Duodenal mucosa (tissue), 2 donors: ENCODE measurements at regions not wholly inside any gene's neighbourhood (a gene's known extent, or its start where the extent isn't known, plus 50 kb on each side); places are given as distances from the start of the nearest gene placed in this dataset.

Experiments used
- H3K27ac ChIP-seq: one replicate; pipeline ENCODE4 v1.7.0; 2013; ENCODE audit warnings: low read depth, low read length
- H3K27me3 ChIP-seq, 2 donors: one replicate each; pipeline ENCODE4 v1.7.0; 2013; ENCODE audit warnings: low read length in 2 of 2, control low read depth in 1 of 2; ENCODE audit not compliant: insufficient read depth in 2 of 2, control insufficient read depth in 1 of 2
- H3K36me3 ChIP-seq, 2 donors: one replicate each; pipeline ENCODE4 v1.7.0; 2013; ENCODE audit warnings: low read length in 2 of 2, control low read depth in 1 of 2; ENCODE audit not compliant: insufficient read depth in 2 of 2, control insufficient read depth in 1 of 2
- H3K4me1 ChIP-seq, 2 donors: one replicate each; pipeline ENCODE4 v1.7.0; 2013; ENCODE audit warnings: low read length in 2 of 2, control low read depth in 1 of 2; ENCODE audit not compliant: insufficient read depth in 2 of 2, control insufficient read depth in 1 of 2
- H3K4me3 ChIP-seq, 2 donors: one replicate each; pipeline ENCODE4 v1.7.0; 2013; ENCODE audit warnings: low read length in 2 of 2, low read depth in 1 of 2
- H3K9ac ChIP-seq, 2 donors: one replicate each; pipeline ENCODE4 v1.7.0; 2013; ENCODE audit warnings: low read length in 2 of 2, low read depth in 1 of 2
- H3K9me3 ChIP-seq, 2 donors: one replicate each; pipeline ENCODE4 v1.7.0; 2013; ENCODE audit warnings: low read length in 2 of 2, control low read depth in 1 of 2; ENCODE audit not compliant: control insufficient read depth in 1 of 2

DNA sequence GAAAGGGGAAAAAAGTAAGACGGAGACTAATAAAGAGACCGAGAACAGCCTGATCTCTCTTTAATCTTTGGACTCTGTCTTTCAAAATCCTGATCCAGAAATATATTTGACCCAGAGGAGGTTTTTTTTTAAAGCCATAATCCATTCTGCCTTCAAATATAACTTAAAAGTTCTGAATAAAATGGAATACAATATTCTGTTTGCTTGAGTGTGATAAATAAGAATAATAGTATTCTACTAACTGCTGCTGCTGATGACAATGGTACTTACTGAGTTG, 1196.0 kb downstream of the GALC start:
- Histone ChIP-seq H3K9me3 (peaks cover 0 to 3% of the 10 kb centered on the region in 2 donors), H3K27me3 (no peaks in the 10 kb centered on the region), H3K36me3 (no peaks in the 10 kb centered on the region), H3K4me1 (no peaks in the 10 kb centered on the region), H3K27ac (no peak overlapping the region), H3K4me3 (no peak overlapping the region), H3K9ac (no peak overlapping the region)

GRCh38 chr14:86796221-86797074, 1196.5 kb downstream of the GALC start:
- Histone ChIP-seq H3K36me3 (no peaks in the 10 kb centered on the region), H3K9ac (no peak overlapping the region), H3K9me3 (peaks cover 0 to 3% of the 10 kb centered on the region in 2 donors), H3K4me1 (no peaks in the 10 kb centered on the region), H3K27me3 (no peaks in the 10 kb centered on the region), H3K27ac (no peak overlapping the region), H3K4me3 (no peak overlapping the region)

DNA sequence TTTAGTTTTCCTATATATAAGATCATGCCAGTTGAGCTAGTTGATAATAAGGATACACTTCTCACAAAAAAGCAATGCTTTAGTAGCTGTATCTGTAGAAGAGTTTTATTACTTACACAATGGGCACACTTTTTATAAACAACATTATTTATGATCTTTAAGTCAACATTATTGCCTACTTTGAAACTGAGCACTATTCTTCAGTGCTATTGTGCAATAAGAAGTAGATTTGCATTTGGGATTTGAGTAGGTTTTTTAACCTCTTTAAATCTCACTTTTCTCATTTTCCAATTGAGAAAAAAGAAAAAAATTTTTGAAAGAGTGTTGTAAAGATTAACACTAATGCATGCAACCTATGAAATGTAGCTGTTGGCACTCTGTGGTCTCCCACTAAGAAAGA, 1198.3 kb downstream of the GALC start:
- Histone ChIP-seq H3K9ac (no peak overlapping the region), H3K4me3 (no peak overlapping the region), H3K9me3 (peaks cover 0 to 3% of the 10 kb centered on the region in 2 donors), H3K4me1 (no peaks in the 10 kb centered on the region), H3K27me3 (no peaks in the 10 kb centered on the region), H3K36me3 (no peaks in the 10 kb centered on the region), H3K27ac (no peak overlapping the region)

DNA sequence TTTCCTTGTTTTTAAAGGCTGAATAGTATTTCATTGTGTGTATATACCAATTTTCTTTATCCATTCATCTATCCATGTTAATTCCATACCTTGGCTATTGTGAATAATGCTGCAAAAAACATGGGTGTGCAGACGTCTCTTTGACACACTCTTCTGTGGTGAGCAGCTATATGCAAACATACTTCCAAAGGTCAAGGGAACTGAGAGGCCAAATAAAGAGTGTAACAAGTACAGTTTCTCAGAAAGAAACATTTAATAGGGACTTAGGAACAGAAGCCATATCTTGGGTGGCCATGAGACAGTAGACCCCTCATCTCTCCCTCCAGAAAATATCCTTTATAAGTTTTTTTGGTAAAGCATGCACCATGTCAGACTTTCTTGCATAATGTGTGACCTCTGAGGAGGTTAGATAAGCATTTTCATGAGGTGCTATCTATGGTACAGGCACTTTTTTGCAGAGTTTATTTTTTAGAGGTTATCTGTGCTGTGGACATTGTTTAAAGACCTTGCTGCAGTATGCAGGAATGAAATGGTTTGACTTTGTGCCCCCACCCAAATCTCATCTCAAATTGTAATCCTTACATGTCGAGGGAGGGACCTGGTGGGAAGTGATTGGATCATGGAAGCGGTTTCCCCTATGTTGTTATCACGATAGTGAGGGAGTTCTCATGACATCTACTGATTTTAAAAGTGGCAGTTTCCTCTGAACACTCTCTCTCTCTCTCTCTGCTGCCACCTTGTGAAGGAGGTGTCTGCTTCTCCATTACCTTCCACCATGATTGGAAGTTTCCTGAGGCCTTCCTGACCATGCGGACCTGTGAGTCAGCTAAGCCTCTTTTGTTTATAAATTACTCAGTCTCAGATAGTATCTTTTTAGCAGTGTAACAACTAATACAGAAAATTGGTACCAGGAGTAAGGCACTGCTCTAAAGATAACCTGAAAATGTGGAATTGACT, 1202.3 kb downstream of the GALC start:
- Histone ChIP-seq H3K9ac (no peak overlapping the region), H3K36me3 (no peaks in the 10 kb centered on the region), H3K27me3 (no peaks in the 10 kb centered on the region), H3K27ac (no peak overlapping the region), H3K4me1 (no peaks in the 10 kb centered on the region), H3K9me3 (peaks cover 0 to 3% of the 10 kb centered on the region in 2 donors), H3K4me3 (no peak overlapping the region)

- Histone ChIP-seq H3K4me1 (no peaks in the 10 kb centered on the region), H3K9me3 (peaks cover 0 to 5% of the 10 kb centered on the region in 2 donors), H3K36me3 (no peaks in the 10 kb centered on the region), H3K9ac (no peak overlapping the region), H3K27me3 (no peaks in the 10 kb centered on the region), H3K4me3 (no peak overlapping the region), H3K27ac (no peak overlapping the region)
Measured at GRCh38 chr14:86788224-86788623, 1204.8 kb downstream of the GALC start.

GRCh38 chr14:86787717-86788116, 1205.3 kb downstream of the GALC start:
- Histone ChIP-seq H3K36me3 (no peaks in the 10 kb centered on the region), H3K4me1 (no peaks in the 10 kb centered on the region), H3K4me3 (no peak overlapping the region), H3K9me3 (peaks cover 0 to 5% of the 10 kb centered on the region in 2 donors), H3K27me3 (no peaks in the 10 kb centered on the region), H3K27ac (no peak overlapping the region), H3K9ac (no peak overlapping the region)

DNA sequence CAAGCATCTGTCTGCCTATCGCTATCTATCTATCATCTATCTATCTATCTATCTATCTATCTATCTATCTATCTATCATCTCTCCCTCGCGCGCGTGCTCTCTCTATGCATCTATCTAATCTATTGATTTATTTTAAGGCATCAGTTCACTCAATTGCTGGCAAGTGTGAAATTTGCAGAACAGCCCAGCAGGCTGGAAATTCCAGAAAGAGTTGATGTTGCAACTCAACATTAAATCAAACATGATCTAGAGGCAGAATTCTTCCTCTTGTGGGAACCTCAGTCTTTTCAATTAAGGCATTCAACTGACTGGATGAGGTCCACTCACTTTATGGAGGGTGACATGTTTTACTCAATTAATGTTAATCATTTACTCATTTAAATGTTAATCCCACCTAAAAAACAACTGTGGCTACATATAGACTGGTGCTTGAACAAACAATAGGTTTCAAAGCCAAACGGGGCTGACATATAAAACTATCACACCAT, 1210.8 kb downstream of the GALC start:
- H3K4me1 ChIP-seq, result no peaks in the 10 kb centered on the region
- H3K36me3 ChIP-seq, result no peaks in the 10 kb centered on the region
- no peak overlapping the region for H3K27ac ChIP-seq
- no peaks in the 10 kb centered on the region for H3K27me3 ChIP-seq
- no peak overlapping the region for H3K4me3 ChIP-seq
- no peak overlapping the region for H3K9ac ChIP-seq
- H3K9me3 ChIP-seq, result peaks cover 0 to 4% of the 10 kb centered on the region in 2 donors

DNA sequence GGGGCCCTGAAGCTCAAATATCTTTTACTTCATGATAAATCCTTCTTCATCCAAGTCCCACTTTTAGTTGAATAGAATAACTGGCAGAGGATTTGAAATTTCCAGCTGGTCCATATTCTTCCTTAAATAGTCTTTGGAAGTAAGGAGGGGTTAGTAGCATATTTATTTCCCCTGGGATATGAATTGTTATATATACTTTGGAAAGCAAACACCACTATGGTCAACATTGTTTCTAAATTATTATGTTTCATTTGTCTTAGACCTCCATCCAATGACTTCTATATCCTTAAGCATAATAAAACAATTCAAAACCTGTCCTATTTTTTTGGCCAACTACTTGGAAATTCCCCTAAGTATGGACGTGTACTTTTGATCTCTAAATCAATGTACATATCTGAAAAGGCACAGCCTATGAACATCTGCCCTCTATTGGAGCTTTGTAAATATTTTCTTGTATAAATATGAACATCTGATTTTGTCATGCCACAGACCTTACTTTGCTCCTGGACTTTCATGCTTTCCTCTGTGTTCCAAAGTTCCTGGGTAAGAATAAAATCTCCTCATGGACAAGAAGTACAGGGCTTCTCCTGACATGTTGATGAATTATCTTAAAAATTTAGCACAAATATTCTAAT, 1212.0 kb downstream of the GALC start:
- Histone ChIP-seq H3K27me3 (no peaks in the 10 kb centered on the region), H3K4me1 (no peaks in the 10 kb centered on the region)

DNA sequence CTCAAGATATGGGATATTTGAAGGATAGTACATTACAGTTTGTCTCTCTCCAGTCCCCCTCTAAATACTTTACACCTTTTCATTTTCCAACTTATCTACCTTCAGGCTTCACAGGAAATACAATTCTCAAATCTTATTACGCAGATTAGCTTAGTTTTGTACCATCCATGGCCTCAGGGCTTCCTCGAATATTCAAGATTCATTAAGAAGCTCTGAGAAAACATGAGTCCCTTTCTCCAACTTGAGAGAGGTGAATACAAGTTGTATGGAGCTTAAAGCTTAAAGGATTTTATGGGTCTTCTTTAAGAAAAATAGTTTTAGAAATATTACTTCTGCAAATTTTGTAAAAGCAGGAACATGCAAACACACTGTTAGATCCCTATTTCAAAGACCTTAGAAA, 1212.5 kb downstream of the GALC start:
- no peak overlapping the region for H3K9ac ChIP-seq
- no peak overlapping the region for H3K27ac ChIP-seq
- H3K36me3 ChIP-seq, result no peaks in the 10 kb centered on the region
- no peaks in the 10 kb centered on the region for H3K27me3 ChIP-seq
- no peak overlapping the region for H3K4me3 ChIP-seq
- peaks cover 0 to 9% of the 10 kb centered on the region in 2 donors for H3K9me3 ChIP-seq
- no peaks in the 10 kb centered on the region for H3K4me1 ChIP-seq

More for the DNA sequence above, 1212.0 kb downstream of the GALC start:
- H3K9me3 ChIP-seq, result peaks cover 0 to 7% of the 10 kb centered on the region in 2 donors
- H3K36me3 ChIP-seq, result no peaks in the 10 kb centered on the region
- no peak overlapping the region for H3K9ac ChIP-seq
- no peak overlapping the region for H3K27ac ChIP-seq
- H3K4me3 ChIP-seq, result no peak overlapping the region

- H3K36me3 ChIP-seq, result no peaks in the 10 kb centered on the region
- no peak overlapping the region for H3K27ac ChIP-seq
- H3K9ac ChIP-seq, result no peak overlapping the region
- no peak overlapping the region for H3K4me3 ChIP-seq
- peaks cover 0 to 9% of the 10 kb centered on the region in 2 donors for H3K9me3 ChIP-seq
- no peaks in the 10 kb centered on the region for H3K4me1 ChIP-seq
- no peaks in the 10 kb centered on the region for H3K27me3 ChIP-seq
Measured at GRCh38 chr14:86779416-86779815, 1213.6 kb downstream of the GALC start.
